Stimulated activated CD8-positive, alpha-beta memory T cell treated with anti-CD3 and anti-CD28 coated beads, Interleukin-7, amount 100 ng/mL, for 1 hour (primary cell): ENCODE measurements at regions not wholly inside any gene's neighbourhood (a gene's known extent, or its start where the extent isn't known, plus 50 kb on each side); places are given as distances from the start of the nearest gene placed in this dataset.

Source experiments
- DNase-seq, 2 donors: peaks; one replicate each; pipeline ENCODE4 v3.0.0-alpha.2; 2020; ENCODE audit warnings: low read depth in 2 of 2

DNA sequence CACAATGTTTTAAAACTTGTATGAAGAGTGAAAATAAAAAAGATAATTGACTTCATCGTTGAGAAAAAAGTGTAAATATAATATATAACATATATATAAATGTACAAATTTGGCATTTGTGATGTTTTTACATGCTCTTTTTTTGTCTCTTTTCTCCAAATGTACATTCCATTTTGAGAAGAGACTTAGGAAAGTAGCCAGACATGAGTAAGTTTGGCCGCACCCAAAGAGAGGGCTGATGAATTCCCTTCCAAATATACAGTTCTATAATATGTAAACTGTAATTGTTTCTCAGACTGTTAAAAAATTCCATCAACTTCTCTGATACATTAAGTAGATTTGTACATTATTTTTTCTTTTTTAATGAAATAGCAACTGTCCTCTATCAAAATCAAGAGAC, 193.2 kb upstream of the MAP3K1 start:
- no peak for DNase-seq

DNA sequence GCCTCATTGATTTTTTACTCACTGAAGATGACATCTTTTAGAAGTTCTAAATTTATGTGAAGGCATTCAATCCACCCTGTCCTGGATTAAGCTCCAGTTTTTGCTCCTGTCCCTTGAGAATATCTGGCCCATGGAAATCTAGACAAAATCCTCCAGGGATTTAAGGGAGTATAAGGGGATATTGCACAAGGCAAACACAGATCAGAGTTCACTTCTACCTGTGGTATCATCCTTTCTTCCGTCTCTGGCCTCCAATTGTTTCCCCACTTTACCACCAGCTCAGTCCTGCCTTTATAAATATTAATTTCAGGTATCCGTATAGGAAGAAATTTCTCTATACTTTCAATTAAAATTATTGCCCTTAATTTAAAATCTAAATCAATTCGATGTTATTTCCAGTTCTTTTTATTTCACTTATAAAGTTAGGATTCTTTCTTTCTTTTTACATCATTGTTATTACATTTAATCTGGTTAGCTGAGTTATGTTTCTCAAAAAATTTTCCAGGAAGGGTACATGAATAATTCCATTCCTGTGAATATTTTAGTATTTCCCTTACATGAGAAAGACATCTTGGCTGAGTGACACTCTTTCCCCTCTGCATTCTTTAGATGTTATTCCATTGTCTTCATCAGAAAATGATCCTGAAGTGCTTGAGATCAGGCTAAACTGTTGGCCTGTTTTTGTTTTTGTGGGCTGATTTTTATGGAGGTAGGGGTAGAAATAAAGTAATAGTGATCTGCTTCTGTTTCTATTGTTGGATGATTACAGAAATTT, 194.3 kb upstream of the MAP3K1 start:
- DNase-seq, result no peak

GRCh38 chr5:56617998-56618397, 197.4 kb upstream of the MAP3K1 start:
- no peak for DNase-seq

DNA sequence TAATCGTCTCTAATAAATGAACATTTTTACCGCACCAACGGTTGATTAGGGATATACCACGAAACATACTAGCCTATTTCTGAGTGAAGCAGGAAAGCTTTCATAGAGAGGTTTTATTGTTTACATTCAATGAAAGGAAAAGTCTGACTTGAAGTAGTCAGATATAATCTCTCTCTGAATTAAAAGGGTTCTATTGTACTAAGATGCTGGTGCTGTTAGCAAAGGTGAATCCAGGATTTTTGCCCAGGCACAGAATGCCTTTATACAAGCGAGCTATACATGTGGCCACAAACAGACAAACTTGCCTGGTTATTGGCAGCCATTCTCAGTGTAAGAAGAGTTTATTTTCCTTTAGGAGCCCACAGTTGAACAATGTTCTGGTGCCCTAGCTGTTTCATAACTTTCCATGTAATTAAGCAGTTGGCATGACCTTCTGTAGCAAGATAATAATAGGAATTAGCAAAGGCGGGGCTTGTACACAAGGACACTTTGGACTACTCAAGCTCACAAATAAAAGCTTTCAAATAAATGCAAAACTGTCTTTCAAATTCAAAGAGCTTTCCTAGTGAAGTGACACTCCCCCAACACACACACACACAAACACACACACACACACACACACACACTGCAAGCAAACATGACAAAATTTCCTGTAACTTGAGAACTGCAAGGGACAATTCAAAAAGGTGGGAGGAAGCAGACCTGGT, 198.7 kb upstream of the MAP3K1 start:
- no peak for DNase-seq

DNA sequence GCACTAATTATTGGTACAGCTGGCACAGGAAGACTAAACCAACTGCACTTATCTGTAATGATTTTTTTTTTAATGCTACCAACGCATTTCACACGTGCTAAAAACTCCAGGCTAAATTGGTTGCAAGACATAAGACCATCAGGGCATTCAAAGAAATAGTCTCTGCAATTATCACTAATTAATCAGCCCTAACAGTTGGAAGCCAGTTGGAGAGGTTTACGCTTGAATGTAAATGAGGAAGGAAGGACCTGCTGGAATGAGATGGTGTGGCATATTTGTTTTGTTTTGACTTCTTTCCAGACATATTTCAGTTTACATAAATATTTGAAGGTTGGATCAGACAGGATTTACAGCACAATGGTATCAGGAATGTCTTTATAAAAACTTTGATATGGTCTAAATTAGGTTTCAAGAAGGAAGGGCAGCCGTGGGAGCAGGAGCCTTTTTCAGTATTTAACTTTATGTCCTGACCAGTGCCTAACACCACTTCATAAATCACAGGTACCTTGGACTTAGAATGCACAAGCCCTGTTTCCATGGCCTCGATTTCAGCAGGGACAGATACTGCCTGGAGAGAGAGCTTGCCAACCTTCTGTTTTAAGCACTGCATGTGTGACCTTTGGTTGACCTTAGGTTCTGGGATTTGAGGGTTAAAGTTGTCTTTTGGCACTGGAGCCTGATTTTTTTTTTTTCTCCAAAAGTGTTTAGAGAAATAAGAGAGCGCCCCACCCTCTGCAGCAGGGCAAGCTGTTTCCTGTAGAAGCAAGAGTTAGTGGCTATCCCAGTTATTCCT, 199.8 kb upstream of the MAP3K1 start:
- DNase-seq, result no peak

DNA sequence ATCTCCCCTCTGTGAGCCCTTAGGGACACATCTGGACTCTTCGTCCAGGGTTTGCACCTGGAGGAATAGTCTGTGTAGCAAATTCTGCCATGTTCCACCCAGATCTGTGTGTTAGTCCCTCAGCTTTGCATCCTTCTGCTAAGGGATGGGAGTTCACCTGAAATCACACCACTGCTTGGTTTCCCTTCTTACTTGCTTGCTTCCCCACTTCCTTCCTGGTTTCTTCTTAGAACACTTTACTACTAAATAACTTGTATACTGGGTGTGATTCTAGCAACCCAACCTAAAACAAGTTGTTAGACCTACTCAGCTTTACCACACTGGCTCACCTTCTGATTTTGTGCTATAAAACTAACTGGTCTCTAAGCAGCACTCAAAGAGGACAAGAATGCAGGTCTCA, 202.6 kb upstream of the MAP3K1 start:
- DNase-seq, result no peak

- DNase-seq, result no peak
These were observed 203.0 kb upstream of the MAP3K1 start for GRCh38 chr5:56612353-56612752.

DNA sequence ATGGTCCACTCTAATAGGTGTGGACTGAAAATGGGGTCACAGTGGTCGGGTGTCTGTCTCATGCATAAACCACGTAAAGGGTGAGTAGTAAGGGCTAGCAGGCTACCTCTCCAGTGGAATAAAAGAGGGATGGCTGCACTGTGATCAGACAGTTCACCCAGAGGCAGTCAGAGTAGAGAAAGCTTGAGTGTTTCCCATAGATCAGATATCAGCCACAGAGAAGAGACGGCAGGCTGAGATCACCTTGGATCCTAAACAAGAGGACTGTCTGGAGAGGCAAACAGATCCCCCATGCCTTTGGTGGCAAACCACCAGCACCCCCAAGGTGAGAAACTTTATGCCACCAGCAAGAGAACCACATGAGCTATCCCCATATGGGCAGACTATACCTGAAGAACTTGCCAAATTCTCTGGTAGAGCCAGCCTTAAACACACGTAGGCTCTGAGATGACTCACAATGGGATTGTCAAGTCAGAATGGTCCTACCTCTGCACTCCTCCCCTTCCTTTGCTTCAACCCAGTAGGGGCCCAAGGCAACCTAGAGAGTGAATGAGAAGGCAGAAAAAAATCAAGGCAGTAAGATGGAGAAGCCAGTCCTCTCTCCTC, 205.2 kb upstream of the MAP3K1 start:
- DNase-seq, result no peak

DNA sequence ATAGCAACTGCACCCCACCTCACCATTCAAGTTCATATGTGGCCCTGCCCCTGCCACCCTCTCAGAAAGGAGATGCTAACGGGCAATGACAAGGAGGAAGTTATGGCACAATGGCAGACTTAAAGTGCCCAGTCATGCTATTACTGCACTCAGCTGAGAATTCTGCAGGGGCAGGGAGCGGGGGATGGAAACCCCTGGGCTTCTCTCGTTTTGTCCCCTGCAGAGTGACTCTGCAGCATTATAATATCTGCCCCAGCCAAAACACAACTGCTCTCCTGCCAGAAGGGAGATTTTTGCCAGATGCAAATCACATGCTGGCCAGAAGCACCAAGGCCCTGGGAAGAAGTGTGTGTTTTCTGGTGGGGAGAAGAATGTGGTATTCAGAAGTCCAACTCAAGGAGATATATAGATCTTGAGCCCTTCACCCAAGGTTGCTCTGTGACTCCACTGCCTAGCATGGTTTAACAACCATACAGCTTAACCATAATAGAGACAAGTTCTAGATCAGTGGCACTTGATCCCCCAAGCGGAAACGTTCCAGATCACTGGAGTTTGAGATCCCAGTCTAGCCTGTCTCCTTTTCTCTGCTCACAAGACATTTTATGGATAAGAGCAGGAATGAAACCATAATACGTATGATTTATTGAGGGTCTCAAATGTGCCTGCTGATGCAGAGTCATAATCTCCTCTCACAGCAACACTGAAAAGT, 207.0 kb upstream of the MAP3K1 start:
- no peak for DNase-seq

GRCh38 chr5:56607551-56607950, 207.8 kb upstream of the MAP3K1 start:
- DNase-seq, result no peak

DNA sequence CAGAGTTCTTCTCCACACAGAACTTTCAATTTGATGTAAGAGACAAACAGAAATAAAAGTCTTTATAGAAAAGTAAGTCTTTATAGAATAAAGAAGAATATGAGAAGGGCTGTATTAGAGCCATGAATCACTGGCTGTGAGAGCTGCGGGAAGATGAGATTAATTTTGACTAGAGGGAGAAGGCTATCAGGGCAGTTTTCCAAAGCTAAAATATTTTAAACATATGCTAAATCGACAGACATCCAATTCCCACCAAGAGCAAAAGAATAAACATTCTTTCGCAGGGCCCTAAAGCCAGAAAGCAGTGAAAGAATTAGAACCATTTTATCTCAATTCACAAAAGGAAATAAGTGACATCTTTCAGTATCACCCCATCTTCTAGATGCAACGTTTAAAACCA, 208.3 kb upstream of the MAP3K1 start:
- DNase-seq, result no peak

GRCh38 chr5:56606192-56606591, 209.2 kb upstream of the MAP3K1 start:
- DNase-seq, result no peak

DNA sequence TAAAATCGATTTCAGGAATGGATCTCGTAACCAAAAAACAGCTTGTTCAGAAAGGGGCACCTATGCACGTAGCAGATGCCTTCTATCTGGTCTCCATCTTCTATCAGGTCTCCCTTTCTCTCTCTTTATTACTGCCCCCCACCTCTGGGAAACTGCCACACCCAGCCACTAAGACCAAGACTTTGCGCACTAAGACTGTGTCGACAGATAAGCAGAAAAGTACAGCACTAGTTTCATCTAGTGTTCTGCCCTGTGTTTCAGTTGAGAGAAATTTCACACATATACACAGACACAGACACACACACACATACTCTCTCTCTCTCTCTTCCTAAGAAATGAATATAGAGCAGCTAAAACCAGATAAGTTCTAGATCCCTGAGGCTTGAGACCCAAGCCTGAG, 210.1 kb upstream of the MAP3K1 start:
- no peak for DNase-seq

GRCh38 chr5:56601641-56602071, 213.7 kb upstream of the MAP3K1 start:
- DNase-seq, result no peak

GRCh38 chr5:56598941-56599340, 216.4 kb upstream of the MAP3K1 start:
- DNase-seq, result no peak

DNA sequence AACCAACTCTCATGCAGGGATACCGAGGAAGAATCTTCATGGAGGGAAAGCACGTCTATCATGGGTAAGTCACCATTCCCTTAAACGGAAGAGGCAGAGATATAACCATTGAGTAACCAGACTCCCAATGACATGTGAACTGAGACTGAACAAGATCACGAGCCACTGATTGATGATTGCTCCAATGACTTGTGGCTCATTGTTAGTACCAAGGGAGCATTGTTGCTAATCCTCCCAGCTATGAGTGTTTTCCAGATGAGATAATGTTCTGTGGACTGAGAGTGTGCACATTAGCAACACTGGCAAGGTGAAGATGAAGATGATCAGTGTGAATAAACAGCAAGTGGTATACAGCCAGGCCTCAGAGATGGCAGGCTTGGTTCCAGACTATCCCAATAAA, 219.2 kb upstream of the MAP3K1 start:
- DNase-seq, result no peak

GRCh38 chr5:56595566-56595965, 219.8 kb upstream of the MAP3K1 start:
- DNase-seq, result no peak

- no peak for DNase-seq
These were observed 220.6 kb upstream of the MAP3K1 start for GRCh38 chr5:56594792-56595191.

DNA sequence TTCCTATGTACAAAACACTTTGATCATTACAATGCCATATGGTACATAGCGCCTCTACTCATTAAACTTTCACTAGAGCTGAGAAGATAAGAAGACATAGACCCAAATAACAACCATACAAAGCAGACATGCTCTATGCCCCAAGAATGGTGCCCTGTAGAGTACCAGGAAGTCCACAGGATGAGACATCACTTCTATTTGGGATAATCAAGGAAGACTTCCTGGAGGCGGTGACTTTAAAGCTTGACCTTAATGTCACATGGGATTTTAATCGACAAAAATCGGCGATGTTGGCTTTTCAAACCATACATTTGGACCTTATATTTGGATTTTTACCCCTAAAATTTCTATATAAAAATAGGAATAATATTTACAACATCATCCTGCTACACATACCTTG, 224.3 kb upstream of the MAP3K1 start:
- no peak for DNase-seq

DNA sequence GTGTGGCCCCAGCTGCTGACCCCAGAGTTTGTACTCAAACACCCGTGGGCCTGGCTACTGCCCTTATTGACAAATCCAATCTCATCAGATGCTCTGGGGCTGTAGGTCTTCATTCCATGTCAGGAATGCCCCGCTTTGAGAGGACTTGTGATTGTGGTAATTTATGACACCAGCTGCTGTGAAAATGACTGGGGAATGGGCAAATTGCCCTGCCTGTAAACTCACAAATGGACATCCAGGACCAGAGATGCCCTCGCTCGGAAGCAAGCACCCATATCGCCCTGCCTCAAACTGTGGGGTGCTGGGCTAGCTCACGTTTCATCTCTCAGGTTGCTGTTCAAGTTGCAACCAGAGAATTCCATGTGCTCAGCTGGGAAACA, 225.9 kb upstream of the MAP3K1 start:
- no peak for DNase-seq

- peak in 1 of 2 donors; percentile 5 for DNase-seq
These were observed 226.5 kb upstream of the MAP3K1 start for GRCh38 chr5:56588636-56589480.
